ENCODE measurements at regions not wholly inside any gene's neighbourhood (a gene's known extent, or its start where the extent isn't known, plus 50 kb on each side); places are given as distances from the start of the nearest gene placed in this dataset.
A peak's percentile ranks its signal among the peaks of the same experiment; 100 is the strongest.
"Not testable (repeated sequence)": the region's sequence is repeated elsewhere in the genome, so short reads cannot be mapped to it uniquely, and the experiment has no call there.

DNA sequence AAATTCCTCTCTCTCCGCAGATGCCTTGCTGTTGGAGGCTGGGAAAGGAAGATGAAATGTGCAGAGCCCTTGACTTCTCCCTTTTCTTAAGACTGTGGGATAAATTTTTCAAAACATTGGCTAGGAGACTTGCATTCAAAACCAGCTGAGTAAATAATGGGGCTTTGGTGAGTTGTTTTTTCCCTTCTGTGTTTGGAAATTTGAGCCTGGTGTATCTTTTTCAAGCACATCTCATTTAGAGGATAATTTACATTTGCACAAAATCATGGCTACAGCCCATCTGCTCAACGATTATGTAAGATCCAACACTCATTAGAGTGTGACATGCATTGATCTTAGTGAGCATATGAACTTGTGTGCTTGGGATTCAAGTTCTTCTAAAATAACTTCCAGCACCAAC is 112.1 kb upstream of the ATP8B1 start:
- DNase-seq = peak; percentile 32

DNA sequence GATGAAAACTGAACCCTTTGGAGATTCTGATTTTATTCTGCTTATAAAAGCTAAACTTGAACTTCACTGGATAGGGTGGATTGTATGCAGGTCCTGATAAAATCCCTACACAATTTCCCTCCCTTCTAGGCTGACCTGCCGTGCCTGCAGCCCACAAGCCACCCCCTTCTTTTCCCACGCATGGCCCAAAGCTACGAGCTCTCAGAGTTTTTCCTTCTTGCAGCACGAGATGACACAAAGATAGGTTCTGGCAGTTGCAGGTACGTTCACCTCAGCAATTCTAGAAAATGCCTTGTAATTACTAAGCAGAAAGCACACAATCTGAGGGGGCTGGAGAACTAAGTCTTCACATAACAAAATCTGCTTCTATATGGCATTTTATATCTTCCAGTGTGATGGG is 110.6 kb upstream of the ATP8B1 start:
- no peak for DNase-seq

DNA sequence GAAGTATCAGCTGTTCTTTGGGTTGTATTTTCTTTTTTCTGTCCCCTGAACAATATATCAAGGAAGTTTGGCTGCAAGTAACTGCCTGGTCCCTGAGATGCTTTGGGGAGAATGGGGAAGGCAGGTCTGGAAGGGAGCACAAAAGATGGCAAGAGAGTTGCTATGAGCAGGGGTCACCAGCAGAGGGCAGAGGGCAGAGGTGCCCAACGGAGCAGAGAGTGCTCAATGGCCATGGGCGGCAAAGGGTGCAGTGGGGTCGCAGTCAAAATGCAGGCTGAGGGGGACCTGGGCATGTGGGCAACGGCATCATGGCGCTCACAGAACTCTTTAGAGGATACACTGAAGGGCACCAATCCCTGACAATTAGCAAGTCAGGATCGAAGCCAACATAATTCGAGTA is 107.7 kb upstream of the ATP8B1 start:
- DNase-seq = no peak

DNA sequence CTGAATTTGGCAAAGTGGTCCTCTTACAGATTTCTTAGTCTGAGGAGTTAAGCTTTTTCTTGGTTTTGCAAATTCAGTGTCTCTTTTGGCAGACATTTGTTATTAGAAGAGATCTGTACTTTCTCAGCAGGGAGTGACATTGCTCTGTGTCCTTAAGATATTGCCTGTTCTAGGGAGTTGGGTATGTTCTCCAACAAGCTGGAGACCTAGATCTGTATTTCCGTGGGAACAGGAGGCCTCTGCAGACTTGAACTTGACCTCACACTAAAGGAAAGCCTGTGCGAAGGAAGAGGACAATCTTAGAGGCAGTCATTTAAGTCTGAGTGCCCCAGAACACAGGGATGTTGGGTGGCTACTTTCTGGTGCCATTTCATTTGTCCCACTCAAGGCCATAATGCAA is 107.0 kb upstream of the ATP8B1 start:
- DNase-seq = no peak

GRCh38 chr18:57909620-57910019 is 106.5 kb upstream of the ATP8B1 start:
- DNase-seq = no peak

DNA sequence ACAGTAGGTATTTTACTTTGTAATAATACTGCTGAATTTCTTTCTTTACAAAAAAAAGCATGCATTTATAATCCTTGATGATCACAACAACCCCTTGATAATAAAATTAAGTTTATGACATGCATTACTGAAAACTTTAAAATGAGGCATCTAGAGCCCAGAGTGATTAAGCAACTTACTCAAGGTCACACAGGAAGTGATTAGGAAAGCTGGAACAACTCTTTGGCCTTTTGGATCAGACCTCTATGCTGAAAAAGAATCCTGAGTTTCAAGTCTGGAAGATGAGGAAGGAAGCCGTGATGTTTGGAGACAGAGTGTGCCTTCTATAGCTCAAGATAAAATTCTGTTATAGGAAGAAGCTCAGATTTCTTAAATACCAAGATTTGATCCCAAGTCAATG is 105.0 kb upstream of the ATP8B1 start:
- DNase-seq = no peak

DNA sequence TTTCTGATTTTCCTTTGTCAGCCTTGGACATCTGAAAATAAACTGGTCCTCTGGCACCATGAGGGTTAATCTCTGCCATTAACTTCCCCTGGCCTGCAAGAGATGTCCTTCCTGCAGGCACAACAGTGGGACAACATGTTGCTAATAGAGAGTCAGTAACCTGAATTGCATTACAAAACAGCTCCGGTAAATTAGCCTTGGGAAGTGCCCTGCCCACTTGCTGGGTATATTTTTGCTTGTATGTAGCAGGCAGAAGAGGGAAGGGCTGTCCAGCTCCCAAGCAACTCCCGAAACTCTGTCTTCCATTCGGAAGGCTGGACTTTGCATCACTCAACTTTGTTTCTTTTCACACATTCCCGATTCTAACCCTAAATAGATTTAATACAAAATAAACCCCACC is 104.4 kb upstream of the ATP8B1 start:
- DNase-seq = no peak

- no peak for DNase-seq
Measured at GRCh38 chr18:57906852-57907251, 103.7 kb upstream of the ATP8B1 start.

GRCh38 chr18:57904535-57904934 is 101.4 kb upstream of the ATP8B1 start:
- DNase-seq = no peak

GRCh38 chr18:57902721-57903120 is 99.6 kb upstream of the ATP8B1 start:
- no peak for DNase-seq

DNA sequence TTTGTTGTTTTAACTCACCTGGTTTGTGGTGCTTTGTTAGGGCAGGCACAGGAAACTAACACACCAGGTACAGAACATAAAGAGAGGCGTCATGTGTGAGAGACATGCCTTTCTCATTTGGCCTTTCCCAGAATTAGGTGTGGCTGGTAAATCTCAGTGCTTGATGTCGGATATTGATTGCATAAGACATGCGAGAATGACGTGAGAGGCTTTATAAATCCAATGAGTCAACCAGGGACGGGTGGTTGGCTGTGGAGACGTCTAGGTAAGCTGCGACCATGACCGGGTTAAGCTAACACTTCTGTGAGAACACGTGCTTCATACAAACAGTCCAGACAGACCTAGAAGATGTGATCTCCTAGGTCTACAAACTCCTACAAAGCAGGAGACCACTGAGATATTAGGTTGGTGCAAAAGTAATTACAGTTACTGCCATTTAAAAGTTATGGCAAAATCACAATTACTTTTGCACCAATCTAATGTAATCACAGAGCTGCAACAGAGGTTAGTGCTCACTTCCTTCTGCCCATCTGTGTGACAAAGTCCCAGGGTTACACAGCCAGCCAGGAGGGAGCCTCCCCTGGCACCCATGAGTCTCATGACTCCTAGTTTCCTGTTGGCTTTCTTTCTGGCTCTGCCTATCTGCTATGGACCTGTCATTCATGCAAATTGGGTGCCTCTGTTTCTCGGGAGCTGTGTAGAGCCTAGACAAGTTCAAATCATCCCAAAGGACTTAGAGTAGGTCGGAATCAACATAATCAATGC is 98.9 kb upstream of the ATP8B1 start:
- peak; percentile 27 for DNase-seq

DNA sequence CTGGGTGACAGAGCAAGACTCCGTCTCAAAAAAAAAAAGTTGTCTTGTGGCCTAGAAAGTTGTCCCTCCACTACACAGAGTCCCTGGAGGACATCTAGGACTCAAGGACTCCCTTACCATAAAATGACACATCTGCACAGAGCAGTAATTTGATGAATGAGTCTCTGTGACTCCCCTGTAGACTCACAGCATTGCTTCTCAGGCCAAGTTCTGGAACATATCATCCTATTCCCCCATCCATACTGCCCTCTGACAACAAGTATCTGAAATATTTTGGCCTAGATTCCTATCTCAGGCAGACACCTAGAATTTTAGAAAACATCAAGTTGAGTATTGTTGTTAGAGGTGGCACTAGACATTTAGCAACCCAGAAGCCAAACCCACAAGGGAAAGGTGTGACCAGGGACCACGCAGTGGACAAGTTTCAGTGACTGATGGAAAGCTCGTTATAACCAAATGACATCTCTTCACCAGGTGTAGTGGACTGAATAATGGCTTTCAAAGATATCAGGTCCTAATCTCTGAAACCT is 97.9 kb upstream of the ATP8B1 start:
- no peak for DNase-seq

DNA sequence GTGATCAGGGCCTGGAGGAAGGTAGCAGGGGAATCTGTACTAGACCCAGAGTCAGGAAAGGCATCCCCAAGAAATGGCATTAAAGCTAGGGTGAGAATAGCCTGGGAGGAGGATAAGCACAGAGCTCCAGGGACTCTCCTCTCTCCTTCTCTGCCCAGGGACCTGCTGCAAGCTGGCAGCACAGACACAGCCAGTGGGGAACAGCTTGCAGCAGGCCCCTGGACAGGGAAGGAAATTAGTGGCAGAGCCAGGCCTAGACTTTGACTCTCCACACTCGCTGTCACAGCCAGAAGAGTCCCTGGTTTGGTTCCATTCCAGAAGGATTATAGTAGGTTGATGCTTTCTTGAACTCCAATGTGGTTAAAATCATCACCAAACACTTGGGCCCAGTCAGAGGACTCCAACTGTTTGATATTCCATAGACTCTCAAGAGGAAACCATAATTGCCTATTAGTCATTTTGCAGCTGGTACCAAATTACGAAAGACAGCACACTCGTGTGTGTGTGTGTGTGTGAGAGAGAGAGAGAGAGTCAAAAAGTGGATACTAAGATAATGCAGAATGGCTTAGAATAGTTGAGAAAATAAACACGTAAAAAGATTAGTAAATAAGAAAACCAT is 95.5 kb upstream of the ATP8B1 start:
- DNase-seq = peak; percentile 19

GRCh38 chr18:57895182-57895581 is 92.1 kb upstream of the ATP8B1 start:
- no peak for DNase-seq

GRCh38 chr18:57891707-57892391 is 88.7 kb upstream of the ATP8B1 start:
- no peak for DNase-seq

DNA sequence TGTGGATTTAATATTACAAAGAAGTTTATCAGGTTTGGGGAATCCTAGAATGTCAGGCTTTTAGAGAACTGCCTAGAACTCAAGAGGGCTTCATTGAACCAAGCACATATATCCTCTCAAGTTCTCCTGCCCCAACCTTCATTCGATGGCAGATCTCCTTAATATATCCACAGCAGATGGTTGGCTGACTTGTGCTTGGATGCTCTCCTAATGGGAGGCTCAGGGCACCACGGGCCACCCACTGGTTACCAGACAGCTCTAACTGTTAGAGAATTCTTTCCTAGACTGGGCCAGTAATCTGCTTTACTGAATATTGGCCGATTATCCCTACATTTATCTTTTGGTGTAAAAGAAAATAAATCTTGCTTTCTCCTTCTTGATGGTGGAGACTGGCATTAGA is 87.2 kb upstream of the ATP8B1 start:
- DNase-seq = no peak

DNA sequence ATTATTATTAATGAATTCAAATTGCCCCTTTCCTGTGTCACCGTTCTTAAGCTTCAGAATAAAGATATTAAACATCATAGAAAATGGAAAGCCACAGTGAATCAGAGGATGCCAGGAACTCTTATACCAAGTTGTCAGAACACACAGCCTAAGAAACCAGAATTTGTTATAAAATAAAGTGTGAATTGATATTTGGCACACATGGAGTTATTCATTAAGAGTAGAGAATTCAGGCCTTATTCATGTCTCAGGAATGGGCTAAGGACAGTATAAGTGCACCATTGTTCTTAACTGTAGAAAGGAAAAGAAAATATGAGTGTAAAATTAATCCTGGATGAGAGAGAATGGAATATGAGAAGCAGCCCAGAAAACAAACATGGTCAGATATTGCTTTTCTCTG is 86.7 kb upstream of the ATP8B1 start:
- DNase-seq = no peak

GRCh38 chr18:57887543-57888383 is 84.6 kb upstream of the ATP8B1 start:
- DNase-seq = no peak

DNA sequence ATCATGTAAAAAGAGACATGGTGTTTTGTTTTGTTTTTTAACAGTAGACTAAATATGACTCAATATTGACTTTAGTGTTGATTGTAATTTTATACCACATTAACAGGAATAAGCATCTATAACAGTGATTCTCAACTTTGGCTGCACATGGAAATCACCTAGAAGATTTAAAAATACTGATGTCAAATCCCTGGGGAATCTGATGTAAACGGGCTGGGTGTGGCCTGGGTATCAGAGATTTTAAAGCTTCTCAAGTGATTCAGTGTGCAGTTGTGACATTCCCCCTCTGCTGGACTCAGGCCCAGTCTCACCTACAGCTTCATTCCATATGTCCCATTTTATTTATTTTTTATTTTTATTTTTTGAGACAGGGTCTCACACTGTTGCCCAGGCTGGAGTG is 82.8 kb upstream of the ATP8B1 start:
- no peak for DNase-seq

DNA sequence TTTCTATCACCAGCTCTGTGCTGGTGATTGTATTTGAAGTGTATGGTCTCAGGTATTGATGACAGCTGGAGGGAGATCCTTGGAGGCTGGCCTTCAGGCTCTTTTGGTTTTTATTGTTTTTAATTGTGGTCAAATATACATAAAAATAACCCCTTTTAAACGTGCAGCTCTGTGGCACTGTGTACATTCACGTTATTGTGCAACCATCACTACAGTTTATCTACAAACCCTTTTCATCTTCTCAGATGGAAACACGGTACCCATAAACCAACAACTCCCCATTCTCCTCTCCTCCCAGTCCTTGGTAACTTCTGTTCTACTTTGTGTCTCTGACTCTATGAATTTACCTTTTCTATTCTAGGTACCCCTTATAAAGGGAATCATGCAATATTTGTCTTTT is 79.3 kb upstream of the ATP8B1 start:
- DNase-seq = no peak

DNA sequence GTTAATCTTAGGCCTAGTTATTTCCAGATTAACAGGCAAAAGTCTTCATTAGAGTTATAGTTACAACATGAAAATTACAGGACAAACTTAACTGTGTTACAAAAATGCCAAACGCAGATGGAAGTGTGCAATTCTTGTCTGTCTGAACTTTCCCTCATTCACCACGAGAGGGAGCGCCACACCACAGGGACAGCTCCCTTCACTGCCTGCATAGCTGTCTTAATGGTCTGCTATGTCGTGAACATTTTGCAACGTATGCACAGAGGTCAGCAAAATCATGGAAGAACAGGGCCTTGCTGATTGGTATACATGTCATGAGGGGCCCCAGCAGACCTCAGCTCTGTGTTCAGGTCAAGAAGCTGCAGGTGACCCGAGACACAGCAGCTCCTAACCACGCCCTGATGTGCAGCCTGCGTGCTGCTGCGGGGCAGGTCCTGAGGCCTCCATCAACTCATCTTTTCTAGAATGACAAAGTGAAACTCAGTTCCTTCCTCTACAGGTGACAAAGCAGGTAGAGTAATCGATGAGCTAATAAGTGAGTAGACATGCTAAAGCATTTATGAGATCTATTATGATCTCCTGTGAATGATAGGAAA is 78.8 kb upstream of the ATP8B1 start:
- peak; percentile 30 for DNase-seq

GRCh38 chr18:57879924-57880323 is 76.8 kb upstream of the ATP8B1 start:
- DNase-seq = not testable (repeated sequence)

DNA sequence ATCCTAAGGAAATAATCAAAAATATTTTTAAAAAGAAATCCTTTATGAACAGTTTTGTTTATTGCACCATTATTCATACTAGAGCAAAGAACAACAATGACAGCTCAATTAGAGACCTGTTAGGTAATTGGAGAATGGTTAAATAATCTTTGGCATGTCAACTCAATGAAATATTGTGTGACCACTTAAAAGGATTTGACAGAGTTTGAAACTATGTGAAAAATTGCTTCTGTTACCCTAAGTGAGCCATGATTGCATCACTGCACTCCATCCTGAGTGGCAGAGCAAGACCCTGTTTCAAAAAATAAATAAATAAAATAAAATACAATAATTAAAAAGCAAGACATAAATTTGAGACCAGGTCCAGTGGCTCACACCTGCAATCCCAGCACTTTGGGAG is 66.1 kb upstream of the ATP8B1 start:
- DNase-seq = no peak
